ENCODE measurements at regions not wholly inside any gene's neighbourhood (a gene's known extent, or its start where the extent isn't known, plus 50 kb on each side); places are given as distances from the start of the nearest gene placed in this dataset.

DNA sequence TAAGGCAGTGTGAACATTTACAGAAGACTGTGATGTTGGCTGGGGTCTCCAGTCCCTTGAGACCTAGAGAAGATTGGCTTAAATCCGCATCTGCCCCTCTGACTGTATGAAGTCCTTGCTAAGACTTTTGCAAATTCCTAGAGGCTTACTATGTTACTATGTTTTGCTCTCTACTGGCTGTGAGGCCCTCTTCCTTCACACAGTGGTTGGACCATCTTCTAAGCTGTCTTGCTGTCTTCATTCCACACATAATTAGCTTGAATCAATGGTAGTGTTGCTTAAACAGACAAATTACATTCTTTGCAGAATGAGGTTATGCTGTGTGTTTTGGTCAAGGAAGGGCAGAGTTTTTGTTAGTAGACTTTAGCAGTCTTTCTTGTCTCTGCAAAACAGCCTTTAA is 658.0 kb downstream of the TYW1 start:
- TF ChIP-seq CTCF (conservative IDR thresholded peaks at IDR 0.05; ENCODE audit: low read length) (no peak), EZH2phosphoT487 (IDR thresholded peaks at IDR 0.05; ENCODE audit: borderline replicate concordance) (no peak)
